T-helper 9 cell (primary cell): ENCODE measurements at regions not wholly inside any gene's neighbourhood (a gene's known extent, or its start where the extent isn't known, plus 50 kb on each side); places are given as distances from the start of the nearest gene placed in this dataset.
"Not testable (repeated sequence)": the region's sequence is repeated elsewhere in the genome, so short reads cannot be mapped to it uniquely, and the experiment has no call there.

Experiments
- DNase-seq: peaks from one replicate; pipeline ENCODE4 v3.0.0-alpha.2; 2020

GRCh38 chr19:28726533-28727479 lies 486.1 kb downstream of the UQCRFS1 start:
- DNase-seq, result no peak

DNA sequence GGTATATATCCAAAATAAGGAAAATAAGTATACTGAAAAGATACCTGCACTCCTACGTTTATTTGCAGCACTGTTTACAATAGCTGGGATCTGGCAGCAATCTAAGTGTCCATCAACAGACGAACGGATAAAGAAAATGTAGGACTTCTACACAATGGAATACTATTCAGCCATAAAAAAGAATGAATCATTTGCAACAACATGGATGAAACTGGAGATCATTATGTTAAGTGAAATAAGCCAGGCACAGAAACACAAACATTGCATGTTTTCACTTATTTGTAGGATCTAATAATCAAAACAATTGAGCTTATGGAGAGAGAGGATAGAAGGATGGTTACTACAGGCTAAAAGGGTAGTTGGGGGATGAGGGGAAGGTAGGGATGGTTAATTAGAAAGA lies 494.0 kb downstream of the UQCRFS1 start:
- no peak for DNase-seq

- no peak for DNase-seq
Measured at GRCh38 chr19:28715157-28715556, 497.8 kb downstream of the UQCRFS1 start.

- DNase-seq, result no peak
Measured at GRCh38 chr19:28711411-28711810, 501.5 kb downstream of the UQCRFS1 start.

GRCh38 chr19:28710278-28710677 lies 502.7 kb downstream of the UQCRFS1 start:
- no peak for DNase-seq

DNA sequence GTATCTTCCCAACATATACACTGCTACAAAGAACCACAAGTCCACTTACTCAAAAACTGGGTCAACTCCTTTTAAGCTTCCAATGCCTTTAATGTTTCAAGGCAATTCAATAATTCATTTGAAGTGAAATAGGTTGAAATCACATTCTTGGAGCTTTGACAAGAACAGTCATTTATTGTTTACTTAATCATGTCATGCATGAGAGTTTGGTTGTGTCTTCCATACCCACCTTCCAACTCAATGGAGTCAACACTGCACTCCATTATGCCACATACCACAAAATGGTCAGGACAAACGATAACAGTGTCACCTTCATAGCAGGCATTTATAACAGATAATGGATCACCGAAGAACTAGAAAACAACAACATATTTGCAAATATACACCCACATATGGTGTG lies 506.3 kb downstream of the UQCRFS1 start:
- DNase-seq, result no peak

- DNase-seq, result no peak
Measured at GRCh38 chr19:28705008-28705407, 507.9 kb downstream of the UQCRFS1 start.

DNA sequence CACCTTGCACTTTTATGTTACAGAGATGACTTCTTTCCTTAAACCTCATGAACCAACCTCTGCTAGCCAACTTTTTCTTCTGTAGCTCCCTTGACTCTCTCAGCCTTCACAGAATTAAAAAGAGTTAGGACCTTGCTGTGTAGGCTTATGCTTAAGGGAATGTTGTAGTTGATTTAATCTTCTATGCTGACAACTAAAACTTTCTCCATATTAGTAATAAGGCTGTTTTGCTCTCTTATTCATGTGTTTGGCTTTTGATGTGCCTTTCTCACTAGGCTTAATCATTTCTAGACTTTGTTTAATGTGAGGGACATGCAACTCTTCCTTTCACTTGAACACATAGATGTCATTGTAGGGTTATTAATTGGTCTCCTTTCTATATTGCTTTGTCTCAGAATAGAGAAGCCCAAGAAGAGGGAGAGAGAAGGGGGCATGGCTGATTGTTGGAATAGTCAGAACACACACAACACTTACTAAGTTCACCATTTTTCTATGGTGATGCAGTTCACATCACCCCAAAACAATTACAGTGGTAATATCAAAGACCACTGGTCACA lies 509.5 kb downstream of the UQCRFS1 start:
- no peak for DNase-seq

DNA sequence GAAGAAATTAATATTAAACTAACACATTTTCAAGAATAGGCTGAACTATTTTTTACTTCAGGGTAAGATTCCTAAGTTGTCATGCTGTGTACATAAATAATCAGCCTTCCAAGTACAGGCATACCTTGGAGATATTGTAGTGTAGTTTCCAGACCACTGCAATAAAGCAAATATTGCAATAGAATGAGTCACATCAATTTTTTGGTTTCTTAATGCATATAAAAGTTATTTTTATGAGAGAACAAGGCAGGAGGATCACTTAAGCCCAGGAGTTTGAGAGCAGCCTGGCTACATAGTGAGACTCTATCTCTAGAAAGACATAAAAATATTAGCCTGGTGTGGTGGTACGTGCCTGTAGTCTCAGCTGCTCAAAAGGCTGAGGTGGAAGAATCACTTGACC lies 511.5 kb downstream of the UQCRFS1 start:
- DNase-seq, result no peak

GRCh38 chr19:28700176-28700575 lies 512.8 kb downstream of the UQCRFS1 start:
- DNase-seq, result no peak

- no peak for DNase-seq
Measured at GRCh38 chr19:28697308-28697707, 515.6 kb downstream of the UQCRFS1 start.

DNA sequence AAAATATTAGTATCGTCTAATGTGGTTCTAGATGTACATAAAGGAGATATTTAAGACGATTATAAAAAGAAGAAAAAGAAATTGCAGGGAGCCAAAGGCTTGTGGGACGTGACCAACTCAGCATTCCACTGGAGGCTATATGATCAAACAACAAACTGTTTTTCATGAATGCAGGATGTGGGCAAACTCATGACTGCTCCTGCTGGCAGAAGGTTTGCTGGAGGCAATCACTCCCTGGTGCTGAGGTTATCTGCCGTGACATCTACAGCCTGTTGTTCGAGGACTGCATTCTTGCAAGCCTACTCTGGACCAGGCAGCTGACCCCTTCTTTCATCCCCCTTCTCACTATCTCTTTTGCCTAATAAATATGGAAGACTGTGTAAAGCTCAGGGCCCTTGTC lies 518.1 kb downstream of the UQCRFS1 start:
- no peak for DNase-seq

- DNase-seq, result no peak
Measured at GRCh38 chr19:28691683-28692082, 521.3 kb downstream of the UQCRFS1 start.

- not testable (repeated sequence) for DNase-seq
Measured at GRCh38 chr19:28689464-28689863, 523.5 kb downstream of the UQCRFS1 start.

- DNase-seq, result no peak
Measured at GRCh38 chr19:28687296-28687695, 525.7 kb downstream of the UQCRFS1 start.

- DNase-seq, result no peak
Measured at GRCh38 chr19:28686756-28687155, 526.2 kb downstream of the UQCRFS1 start.

GRCh38 chr19:28685802-28686201 lies 527.1 kb downstream of the UQCRFS1 start:
- no peak for DNase-seq

- DNase-seq, result not testable (repeated sequence)
Measured at GRCh38 chr19:28685077-28685476, 527.9 kb downstream of the UQCRFS1 start.

GRCh38 chr19:28680111-28680510 lies 532.8 kb downstream of the UQCRFS1 start:
- DNase-seq, result no peak

- DNase-seq, result no peak
Measured at GRCh38 chr19:28670836-28671235, 542.1 kb downstream of the UQCRFS1 start.

DNA sequence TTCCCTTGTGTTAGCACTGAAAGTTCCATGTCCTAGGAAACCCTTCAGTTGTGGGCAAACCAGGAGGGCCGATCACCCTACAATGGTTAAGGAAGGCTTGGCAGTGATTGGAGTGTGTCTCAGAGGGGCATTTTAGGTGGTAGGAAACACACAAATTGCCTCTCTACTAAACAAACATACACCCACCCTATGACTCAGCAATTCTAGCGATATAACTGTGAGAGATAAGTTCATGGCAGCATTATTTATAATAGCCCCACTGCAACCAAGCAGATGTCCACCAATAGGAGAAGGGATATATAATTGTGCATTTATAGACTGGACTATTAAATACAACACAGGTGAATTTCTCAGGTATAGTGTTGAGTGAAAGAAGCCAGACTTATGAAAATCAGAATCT lies 543.1 kb downstream of the UQCRFS1 start:
- no peak for DNase-seq

- DNase-seq, result no peak
Measured at GRCh38 chr19:28667348-28667977, 545.5 kb downstream of the UQCRFS1 start.

DNA sequence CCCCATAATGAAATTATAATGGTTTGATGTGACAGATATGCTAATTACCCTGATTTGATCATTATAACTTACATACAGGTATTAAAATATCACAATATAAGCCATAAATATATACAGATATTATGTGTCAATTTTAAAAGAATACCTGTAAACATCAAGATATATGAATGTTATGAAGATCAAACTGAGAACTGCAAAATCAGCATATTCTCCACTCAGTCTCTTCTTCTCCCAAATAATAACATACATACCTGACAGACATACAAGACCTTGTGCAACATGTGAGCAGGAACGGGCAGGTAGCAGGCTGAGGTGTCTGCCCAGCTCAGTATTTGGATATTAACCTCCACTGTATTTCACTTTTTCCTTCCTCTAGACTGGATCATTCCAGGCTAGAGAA lies 547.2 kb downstream of the UQCRFS1 start:
- DNase-seq, result no peak

DNA sequence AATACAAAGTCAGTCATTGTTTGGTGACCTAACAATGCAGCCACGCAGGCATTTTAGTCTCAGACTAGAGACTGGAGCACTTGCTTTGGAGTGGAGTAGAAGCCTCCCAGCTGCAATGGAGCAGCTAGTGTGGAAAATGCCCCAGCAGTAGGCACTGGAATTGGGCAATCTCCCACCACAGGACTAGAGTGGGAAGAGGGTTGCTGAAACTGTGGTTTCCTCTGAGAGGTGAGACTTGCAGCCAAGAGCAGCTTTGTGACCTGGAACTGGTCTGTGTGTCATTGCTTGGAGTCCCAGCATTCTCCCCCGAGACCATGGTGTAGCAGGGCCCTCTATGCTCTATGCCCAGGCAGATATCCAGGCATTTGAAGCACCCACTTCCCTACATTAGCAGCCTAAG lies 556.3 kb downstream of the UQCRFS1 start:
- DNase-seq, result no peak
